ENCODE measurements at regions not wholly inside any gene's neighbourhood (a gene's known extent, or its start where the extent isn't known, plus 50 kb on each side); places are given as distances from the start of the nearest gene placed in this dataset.

DNA sequence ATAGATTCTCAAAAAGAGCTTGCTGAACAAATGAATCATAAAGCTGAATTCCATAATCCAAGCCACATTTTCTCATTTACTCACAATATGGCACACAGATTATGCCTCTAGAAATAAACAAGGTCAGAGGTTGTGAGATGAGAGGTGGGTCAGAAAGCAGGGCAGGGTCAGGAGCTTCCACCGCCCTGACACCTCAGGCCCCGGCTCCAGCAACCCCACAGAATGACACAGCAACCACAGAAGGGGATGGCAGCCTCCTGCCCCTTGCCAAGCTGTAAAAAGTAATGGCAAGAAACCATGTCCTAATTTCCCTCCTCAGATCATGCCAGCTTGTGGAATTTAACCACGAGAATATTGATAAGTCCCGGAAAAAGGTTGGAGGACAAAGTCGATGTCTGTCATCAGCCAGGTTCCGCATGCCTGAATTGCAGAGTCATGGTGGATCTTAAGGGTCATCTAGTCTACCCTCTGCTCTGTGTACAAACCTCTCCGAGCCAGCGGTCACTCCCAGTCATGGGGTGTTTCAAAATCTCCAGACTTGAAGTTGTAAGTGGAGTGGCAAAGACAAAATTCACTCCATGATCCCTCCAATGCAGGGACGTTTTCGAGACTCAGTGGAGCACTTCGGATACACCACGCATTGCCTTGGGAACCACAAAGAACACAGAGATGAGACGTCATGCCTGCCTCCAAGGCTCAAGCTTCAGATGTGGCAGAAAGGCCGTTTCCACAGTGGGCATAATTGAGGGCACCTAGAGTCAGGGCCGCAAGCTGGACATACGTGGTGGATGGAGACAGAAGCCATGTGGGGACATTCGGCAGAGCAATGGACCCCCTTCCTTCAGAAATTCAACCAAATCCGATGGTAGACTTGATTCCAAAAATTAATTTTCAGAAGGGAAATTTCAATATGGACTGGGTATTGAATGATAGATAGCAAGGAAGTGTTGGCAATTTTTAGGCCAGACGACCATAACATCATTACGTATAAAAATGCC lies 254.0 kb downstream of the TOMM20 start:
- TF ChIP-seq EP300 (IDR thresholded peaks at IDR 0.05; ENCODE audit: borderline replicate concordance) = no peak
- no peak for TF ChIP-seq RAD21 (IDR thresholded peaks at IDR 0.05; ENCODE audit: low read depth)
- TF ChIP-seq TCF12 (IDR thresholded peaks at IDR 0.05; ENCODE audit: low read depth) = no peak
- TF ChIP-seq YY1 (IDR thresholded peaks at IDR 0.05; ENCODE audit: low read depth) = no peak
- no peak for TF ChIP-seq EGR1 (IDR thresholded peaks at IDR 0.05)
- no peak for TF ChIP-seq MAX (IDR thresholded peaks at IDR 0.05)
- no peak for TF ChIP-seq ZBTB7A (IDR thresholded peaks at IDR 0.05; ENCODE audit: low read depth)
- TF ChIP-seq TAF1 (IDR thresholded peaks at IDR 0.05; ENCODE audit: low read depth) = no peak
- no peak for TF ChIP-seq CEBPB (IDR thresholded peaks at IDR 0.05)
- TF ChIP-seq, protein P1, sequence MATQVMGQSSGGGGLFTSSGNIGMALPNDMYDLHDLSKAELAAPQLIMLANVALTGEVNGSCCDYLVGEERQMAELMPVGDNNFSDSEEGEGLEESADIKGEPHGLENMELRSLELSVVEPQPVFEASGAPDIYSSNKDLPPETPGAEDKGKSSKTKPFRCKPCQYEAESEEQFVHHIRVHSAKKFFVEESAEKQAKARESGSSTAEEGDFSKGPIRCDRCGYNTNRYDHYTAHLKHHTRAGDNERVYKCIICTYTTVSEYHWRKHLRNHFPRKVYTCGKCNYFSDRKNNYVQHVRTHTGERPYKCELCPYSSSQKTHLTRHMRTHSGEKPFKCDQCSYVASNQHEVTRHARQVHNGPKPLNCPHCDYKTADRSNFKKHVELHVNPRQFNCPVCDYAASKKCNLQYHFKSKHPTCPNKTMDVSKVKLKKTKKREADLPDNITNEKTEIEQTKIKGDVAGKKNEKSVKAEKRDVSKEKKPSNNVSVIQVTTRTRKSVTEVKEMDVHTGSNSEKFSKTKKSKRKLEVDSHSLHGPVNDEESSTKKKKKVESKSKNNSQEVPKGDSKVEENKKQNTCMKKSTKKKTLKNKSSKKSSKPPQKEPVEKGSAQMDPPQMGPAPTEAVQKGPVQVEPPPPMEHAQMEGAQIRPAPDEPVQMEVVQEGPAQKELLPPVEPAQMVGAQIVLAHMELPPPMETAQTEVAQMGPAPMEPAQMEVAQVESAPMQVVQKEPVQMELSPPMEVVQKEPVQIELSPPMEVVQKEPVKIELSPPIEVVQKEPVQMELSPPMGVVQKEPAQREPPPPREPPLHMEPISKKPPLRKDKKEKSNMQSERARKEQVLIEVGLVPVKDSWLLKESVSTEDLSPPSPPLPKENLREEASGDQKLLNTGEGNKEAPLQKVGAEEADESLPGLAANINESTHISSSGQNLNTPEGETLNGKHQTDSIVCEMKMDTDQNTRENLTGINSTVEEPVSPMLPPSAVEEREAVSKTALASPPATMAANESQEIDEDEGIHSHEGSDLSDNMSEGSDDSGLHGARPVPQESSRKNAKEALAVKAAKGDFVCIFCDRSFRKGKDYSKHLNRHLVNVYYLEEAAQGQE (IDR thresholded peaks at IDR 0.05; ENCODE audit: low read depth) = no peak
- no peak for TF ChIP-seq CREB1 (IDR thresholded peaks at IDR 0.05; ENCODE audit: low read depth)
- TF ChIP-seq USF1 (IDR thresholded peaks at IDR 0.05) = no peak
- no peak for TF ChIP-seq TEAD4 (IDR thresholded peaks at IDR 0.05)
